ENCODE measurements at regions not wholly inside any gene's neighbourhood (a gene's known extent, or its start where the extent isn't known, plus 50 kb on each side); places are given as distances from the start of the nearest gene placed in this dataset.

DNA sequence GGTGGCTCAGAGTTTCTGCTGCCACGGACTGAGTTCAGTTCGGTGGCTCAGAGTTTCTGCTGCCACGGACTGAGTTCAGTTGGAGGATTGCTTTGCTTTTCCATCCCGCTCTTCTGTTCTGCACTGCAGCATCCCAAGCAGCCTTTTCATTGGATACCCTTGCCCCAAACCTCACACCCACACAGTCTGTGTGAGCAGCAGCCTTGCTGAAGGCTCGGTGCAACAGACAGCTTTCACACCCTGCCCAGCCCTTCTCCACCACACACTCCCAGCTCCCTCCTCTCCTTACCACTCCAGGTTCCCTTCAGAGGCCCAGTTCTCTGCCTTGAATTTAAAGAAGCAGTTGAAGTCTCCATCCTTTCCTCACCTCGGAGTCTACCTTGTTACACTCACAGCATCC, 52.5 kb upstream of the CHD6 start:
- TF ChIP-seq POLR2A (IDR thresholded peaks at IDR 0.05; ENCODE audit: low read depth, low read length) (no peak), PAX5 (IDR thresholded peaks at IDR 0.05; ENCODE audit: insufficient read depth, low read length, severe bottlenecking) (no peak), POLR2AphosphoS5 (IDR thresholded peaks at IDR 0.05; ENCODE audit: low read depth, low read length) (no peak), SPI1 (IDR thresholded peaks at IDR 0.05; ENCODE audit: low read depth, low read length) (no peak), TAF1 (IDR thresholded peaks at IDR 0.05; ENCODE audit: low read depth, low read length) (no peak)

All from GM12891 (cell line).